Superior temporal gyrus (tissue), 1 donor: ENCODE measurements at regions not wholly inside any gene's neighbourhood (a gene's known extent, or its start where the extent isn't known, plus 50 kb on each side); places are given as distances from the start of the nearest gene placed in this dataset.
A peak's percentile ranks its signal among the peaks of the same experiment; 100 is the strongest.
"Not testable (repeated sequence)": the region's sequence is repeated elsewhere in the genome, so short reads cannot be mapped to it uniquely, and the experiment has no call there.

Source experiments
- DNase-seq: peaks from one replicate; pipeline ENCODE4 v3.0.0-alpha.2; 2016; ENCODE audit errors: extremely low spot score

DNA sequence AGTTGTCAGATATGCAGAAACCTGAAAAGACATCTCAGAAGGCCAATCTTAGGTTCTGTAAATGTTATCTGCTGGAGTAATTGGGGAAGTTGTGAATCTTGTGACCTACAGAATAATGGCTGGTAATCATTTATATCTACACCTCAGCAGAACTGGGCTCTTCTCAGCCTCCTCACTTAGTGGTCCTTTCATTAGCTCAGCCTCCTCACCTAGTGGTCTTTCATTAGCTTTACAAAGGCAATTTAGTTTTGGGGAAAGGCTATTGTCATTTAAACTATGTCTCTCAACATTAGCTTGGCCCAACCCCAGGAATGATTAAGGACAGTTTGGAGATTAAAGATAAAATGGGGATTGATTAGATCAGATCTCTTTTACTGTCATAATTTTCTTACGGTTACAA is 284.2 kb upstream of the SGCD start:
- peak; percentile 7 for DNase-seq

GRCh38 chr5:156043351-156043750 is 283.6 kb upstream of the SGCD start:
- peak; percentile 29 for DNase-seq

- DNase-seq = no peak
These were observed 275.0 kb upstream of the SGCD start for GRCh38 chr5:156051972-156052371.

DNA sequence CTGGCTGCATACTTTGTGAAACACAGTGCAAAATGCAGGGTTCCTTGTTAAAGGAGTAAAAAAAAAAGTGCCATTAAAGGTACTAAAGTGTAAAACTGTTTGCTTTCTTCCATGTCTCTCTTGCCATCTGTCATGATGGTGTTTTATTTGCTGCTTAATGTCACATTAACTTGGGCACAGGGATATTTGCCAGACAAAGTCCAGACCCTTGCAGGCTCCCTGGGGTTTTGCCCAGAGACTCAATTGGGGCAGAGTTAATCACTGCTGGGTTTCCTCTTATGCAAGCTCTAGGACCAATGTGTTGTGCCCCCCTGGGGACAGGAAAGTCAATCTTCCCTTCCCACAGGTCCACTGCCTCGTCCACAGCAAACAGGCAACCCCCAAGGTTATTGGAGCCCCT is 274.3 kb upstream of the SGCD start:
- DNase-seq = no peak

DNA sequence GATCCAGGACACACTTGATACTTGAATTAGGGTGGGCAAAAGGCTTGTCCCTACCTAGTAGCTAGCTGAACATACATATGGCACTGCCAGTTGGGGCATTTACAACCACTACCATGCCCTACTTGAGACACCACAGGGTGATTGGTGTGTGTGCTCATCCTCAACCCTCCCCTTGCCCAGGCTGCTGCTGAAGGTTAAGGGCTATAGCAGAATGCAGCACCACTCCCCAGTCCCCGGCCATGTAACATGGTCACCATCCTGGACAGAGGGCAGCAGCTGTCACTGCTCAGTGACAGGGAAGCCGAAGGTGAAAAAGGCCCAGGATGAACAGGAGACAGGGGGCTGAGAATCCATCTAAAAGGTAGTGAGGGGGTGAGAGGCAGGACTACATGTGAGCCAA is 273.9 kb upstream of the SGCD start:
- no peak for DNase-seq

DNA sequence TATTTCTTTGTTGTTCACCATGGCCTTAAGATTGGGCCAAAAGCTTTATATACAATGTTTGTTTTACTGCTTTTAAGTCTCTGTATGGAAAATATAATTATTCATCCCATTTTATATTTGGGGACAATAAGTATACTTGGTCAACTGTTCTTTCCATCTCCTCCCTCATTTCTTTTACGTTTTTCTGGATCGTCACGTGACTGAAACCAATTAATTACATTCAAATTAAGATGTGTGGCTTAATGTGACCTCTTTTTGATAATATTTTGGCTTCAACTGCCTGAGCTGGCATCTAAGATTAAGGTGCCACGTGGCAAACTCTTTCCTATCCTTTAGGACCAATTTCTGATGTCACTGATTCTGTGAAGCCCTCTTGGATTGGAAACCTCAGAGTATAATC is 250.1 kb upstream of the SGCD start:
- DNase-seq = no peak

- DNase-seq = no peak
These were observed 239.3 kb upstream of the SGCD start for GRCh38 chr5:156087577-156088110.

DNA sequence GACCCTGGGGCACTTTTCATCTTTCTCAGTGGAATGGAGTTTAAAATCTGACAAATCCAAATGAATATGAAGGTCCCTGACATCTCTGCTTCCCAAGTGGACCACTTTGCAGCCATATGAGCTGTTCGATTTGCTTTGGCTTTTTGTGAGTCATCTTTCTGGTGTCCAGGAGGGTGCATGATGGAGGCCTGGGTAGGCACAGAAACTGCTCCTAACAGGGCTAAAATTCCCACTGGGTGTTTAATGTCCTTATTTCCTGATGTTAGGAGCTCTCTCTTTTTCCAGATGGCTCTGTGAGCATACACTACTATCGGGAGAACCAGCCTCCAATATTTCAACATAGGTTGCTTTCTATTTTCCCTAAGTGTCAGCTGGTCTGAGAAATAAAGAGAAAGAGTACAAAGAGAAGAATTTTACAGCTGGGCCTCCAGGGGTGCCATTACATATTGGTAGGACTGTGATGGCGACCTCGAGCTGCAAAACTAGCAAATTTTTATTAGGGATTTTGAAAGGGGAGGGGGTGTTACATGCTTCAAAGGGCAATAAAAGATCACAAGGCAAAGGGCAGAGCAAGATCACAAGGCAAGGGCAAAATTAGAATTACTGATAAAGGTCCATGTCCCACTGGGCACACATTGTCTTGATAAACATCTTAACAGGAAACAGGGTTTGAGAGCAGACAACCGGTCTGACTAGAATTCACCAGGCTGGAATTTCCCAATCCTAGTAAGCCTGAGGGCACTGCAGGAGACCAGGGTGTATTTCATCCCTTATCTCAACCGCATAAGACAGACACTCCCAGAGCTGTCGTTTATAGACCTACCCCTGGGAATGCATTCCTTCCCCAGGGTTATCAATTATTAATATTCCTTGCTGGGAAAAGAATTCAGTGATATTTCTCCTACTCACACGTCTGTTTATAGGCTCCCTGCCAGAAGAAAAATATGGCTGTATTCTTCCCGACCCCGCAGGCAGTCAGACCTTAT is 236.7 kb upstream of the SGCD start:
- DNase-seq = not testable (repeated sequence)

DNA sequence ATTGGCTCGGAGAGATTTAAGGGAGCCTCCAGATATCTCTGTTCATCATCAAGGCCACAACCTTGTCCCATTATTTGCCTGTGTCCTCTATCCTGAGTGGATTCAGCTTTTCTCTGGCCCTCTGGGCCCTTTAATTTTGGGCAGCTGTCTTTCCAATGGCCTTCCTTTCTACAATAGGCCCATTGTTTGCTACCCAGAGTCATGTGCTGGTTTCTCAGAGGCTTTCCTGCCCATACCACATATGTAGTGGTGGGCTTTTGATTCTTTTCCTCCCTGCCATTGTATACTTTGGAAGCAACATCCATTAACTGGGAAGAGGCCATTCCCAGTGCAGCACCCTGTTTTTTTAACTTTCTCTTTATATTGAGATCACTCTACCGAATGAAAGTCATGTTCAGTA is 233.9 kb upstream of the SGCD start:
- peak; percentile 55 for DNase-seq

DNA sequence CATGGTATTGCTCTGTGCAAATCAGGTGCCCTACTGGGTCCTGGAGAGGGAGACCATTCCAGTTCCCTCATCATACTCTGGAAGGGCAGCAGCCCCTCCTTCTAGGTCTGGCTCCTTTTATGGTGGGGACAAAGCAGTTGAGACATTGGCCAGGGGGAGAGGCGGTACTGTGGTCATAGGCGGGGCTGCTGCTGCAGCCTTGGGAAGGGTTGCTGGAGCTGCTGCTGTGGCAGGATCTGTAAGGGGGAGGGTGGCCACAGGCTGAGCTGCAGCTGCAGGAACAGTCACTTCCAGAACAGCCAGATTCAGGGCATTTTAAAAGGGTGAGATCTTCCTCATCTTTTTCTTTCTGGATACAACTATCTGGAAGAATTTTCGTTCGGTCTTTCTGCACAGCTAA is 233.0 kb upstream of the SGCD start:
- peak; percentile 61 for DNase-seq

GRCh38 chr5:156095709-156096241 is 231.2 kb upstream of the SGCD start:
- DNase-seq = no peak

DNA sequence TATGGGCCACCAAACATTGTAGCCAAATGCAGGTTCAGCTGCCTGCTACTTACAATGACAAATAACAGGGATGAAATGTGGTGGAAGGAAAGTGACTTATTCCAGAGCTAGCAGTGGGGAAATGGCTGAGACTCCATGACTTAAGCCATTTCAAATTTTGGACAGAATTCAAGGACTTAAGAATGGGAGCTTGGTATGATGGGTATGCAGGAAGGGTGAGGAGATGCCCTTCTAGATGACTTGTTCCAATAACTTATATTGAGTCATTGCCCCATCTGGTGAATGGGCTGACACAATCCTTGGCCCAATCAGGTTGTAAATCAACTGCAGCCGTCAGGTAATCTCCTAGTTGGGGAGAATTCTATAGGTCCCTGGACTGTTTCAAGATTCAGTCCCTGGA is 230.7 kb upstream of the SGCD start:
- DNase-seq = no peak

DNA sequence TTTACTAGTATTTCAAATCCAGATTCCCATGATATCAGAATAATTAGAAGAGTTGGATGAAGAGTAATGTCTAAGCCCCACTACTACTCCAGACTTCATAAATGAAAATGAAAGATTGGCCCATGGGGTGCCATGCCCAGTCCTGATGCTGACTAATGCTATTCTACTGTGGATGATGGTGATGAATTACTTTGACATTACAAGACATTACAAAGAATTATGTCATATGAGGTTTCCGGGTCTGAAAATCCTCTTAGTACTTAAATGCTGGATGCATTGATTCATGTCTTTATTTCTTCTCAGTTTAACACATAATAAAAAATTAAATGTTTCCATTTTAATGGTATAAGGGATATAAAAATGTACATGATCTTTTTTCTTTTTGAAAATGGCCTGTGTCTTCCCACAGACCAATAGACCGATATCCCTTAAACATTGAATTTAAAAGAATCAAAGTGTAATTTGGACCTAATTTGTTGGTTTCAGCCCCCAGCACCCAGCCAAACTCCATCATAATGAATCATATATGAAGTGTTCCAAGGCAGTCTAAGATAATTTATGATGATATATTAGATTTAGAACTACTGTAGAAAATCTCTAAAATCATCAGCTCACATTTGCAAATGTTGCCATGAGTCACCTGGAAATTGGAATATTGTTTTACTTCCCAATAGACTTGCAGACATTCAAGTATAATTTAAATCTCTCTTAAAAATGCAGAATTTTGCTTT is 223.6 kb upstream of the SGCD start:
- no peak for DNase-seq

GRCh38 chr5:156109317-156110023 is 217.5 kb upstream of the SGCD start:
- no peak for DNase-seq

DNA sequence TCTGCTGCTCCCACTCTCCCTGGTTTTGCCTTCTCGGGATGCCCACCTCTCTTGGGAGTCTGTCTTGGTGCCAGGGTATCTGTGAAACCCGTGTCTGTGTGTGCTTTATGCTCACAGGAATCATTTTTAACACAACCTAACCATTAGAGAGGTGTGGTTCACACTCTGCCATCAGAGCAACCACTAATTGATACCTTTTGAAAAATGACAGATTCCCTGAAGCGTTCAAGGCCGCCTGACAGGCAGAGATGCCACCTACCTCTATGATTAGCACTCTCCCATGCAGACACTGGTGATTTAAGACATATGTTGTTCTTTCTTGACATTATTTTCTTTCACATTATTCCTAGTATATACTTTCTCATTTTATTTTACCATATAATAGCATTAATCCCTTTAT is 207.3 kb upstream of the SGCD start:
- DNase-seq = no peak

- no peak for DNase-seq
These were observed 206.2 kb upstream of the SGCD start for GRCh38 chr5:156120777-156121176.

- DNase-seq = no peak
These were observed 205.7 kb upstream of the SGCD start for GRCh38 chr5:156121234-156121633.

DNA sequence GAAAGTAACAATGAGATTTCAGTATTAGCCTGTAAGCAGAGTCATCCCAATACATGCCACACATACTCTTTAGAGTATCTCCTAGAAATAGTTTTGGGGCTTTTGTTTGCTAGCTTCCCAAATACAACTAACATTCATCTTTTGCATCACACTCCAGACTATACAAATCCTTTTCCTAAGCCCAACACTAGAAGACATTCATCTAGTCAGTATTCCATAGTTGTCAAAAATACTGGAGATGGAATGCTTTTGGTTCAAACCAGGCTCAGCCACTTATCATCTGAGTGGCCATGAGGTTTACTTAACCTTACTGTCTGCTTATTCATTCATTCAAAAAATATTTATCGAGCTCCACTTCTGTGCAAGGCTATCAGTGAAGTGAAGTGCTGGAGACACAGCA is 205.1 kb upstream of the SGCD start:
- DNase-seq = no peak

- no peak for DNase-seq
These were observed 202.3 kb upstream of the SGCD start for GRCh38 chr5:156124708-156125107.

GRCh38 chr5:156125118-156125517 is 201.8 kb upstream of the SGCD start:
- DNase-seq = no peak

DNA sequence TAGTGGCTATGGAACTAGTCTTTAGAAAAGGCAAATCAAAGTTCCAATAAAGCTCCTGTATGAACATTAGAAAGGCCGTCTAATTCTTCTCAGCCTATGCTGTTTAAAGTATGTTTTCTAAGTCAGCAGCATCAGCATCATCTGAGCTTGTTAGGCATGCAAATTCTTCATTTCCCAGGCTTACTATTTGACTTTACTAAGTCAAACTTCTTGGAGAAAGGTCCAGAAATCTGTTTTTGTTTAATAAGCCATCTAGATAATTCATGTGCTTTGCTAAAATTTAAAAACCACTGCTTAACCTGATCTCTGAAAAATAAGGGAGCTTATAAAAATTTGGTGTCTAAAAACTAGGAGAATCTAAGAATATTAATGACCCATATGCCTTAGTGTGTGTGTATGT is 200.2 kb upstream of the SGCD start:
- DNase-seq = no peak

DNA sequence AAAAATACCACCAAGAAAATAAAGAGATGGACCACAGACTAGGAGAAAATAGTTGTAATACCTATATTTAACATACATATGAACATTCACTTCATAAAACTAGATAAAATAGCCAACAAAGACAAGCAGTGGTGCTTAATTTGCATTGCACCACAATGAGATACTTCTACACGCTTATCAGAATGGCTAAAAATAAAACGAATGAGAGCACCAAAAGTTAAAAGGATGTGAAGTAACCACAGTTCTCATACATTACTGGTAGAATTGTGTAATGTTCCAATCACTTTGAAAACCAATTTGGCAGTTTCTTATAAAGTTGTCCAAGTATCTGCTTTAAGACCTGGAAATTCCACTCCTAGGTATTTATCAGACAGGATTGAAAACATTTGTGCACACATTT is 198.9 kb upstream of the SGCD start:
- no peak for DNase-seq
